ENCODE measurements at regions not wholly inside any gene's neighbourhood (a gene's known extent, or its start where the extent isn't known, plus 50 kb on each side); places are given as distances from the start of the nearest gene placed in this dataset.

DNA sequence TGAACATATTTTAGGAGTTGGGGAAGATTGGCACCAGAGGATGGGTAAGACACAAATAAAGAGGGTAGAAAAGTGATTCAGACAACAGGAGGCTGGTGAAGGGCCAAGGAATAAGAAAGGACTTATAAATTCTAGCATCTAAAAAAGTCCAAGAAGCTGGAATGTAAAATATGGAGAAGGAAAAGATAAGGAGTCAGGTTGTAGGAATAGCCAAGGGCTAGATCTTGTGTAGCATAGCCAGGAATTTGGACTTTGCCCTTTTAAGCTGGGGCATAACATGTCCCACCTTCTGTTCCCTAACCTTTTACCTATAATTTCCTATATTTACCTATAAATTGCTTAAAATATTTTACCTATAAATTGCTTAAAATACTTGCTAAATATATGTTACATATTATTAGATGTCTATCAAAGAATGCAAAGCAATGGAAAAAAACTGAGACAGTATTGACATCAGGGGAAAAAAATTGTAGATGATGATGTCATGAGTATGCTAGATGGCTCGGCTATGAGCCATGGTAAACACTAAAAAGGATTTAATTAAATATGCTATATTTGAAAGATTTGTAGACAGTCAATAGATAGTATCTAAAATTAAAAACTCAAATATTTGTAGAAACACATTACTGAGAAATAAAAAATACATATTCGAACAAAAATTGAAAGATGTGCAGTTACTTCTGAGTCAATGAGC, 99.7 kb upstream of the PLEKHG7 start:
- Histone ChIP-seq H3K36me3 (ENCODE audit: control insufficient read depth in 3 of 3, insufficient read depth in 3 of 3, low read length in 3 of 3) (no peaks in the 10 kb centered on the region), H3K27me3 (ENCODE audit: control insufficient read depth in 3 of 3, insufficient read depth in 3 of 3, low read length in 3 of 3) (no peaks in the 10 kb centered on the region), H3K4me1 (ENCODE audit: control insufficient read depth in 3 of 3, insufficient read depth in 3 of 3, low read length in 3 of 3) (no peaks in the 10 kb centered on the region), H3K9me3 (ENCODE audit: control insufficient read depth in 3 of 3, low read length in 3 of 3) (peaks cover 0 to 4% (median 0%) of the 10 kb centered on the region in 3 donors), H3K27ac (ENCODE audit: low read depth, low read length) (no peak overlapping the region), H3K4me3 (ENCODE audit: low read length in 3 of 3) (no peak overlapping the region), H3K9ac (ENCODE audit: low read depth in 1 of 3, low read length in 3 of 3) (no peak overlapping the region)

DNA sequence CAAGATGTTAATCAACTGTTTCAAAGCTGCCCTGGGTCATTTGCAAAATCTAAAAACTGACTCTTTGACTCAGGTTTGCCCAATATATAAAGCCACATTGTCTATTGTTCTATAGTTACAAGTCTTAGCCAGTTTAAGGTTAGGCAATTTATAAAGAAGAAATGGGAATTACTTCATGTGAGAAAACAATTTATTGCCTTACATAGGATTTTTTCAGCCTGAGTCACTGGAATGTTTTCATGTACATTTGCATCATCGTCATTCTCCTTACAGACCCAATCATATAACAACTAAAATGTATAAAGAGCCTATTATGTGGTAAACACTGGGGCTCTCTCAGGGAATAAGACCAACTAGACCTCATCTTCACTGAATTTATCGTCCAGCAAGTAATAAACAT, 100.3 kb upstream of the PLEKHG7 start:
- H3K9ac ChIP-seq (ENCODE audit: low read depth in 1 of 3, low read length in 3 of 3) = no peak overlapping the region
- no peaks in the 10 kb centered on the region for H3K4me1 ChIP-seq (ENCODE audit: control insufficient read depth in 3 of 3, insufficient read depth in 3 of 3, low read length in 3 of 3)

DNA sequence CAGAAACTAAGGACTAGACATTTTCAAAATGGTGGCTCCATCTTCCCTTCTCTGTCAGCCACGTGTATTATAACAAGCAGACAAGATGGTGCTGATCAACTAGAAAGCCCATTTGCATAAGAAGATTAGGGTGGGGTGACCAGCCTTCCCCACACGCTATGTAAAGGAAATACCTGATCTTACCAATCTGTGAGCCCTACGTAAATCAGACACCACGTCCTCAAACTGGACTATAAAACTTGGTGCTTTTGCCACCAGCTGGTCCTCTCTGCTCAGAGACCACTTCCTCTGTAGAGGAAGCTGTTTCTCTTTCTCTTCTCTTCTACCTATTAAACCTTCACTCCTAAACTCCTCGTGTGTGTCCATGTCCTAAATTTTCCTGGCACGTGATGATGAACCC, 101.1 kb upstream of the PLEKHG7 start:
- H3K4me3 ChIP-seq (ENCODE audit: low read length in 3 of 3) = no peak overlapping the region
- no peaks in the 10 kb centered on the region for H3K27me3 ChIP-seq (ENCODE audit: control insufficient read depth in 3 of 3, insufficient read depth in 3 of 3, low read length in 3 of 3)
- H3K36me3 ChIP-seq (ENCODE audit: control insufficient read depth in 3 of 3, insufficient read depth in 3 of 3, low read length in 3 of 3) = no peaks in the 10 kb centered on the region
- no peak overlapping the region for H3K27ac ChIP-seq (ENCODE audit: low read depth, low read length)
- H3K4me1 ChIP-seq (ENCODE audit: control insufficient read depth in 3 of 3, insufficient read depth in 3 of 3, low read length in 3 of 3) = no peaks in the 10 kb centered on the region
- no peak overlapping the region for H3K9ac ChIP-seq (ENCODE audit: low read depth in 1 of 3, low read length in 3 of 3)
- H3K9me3 ChIP-seq (ENCODE audit: control insufficient read depth in 3 of 3, low read length in 3 of 3) = peaks cover 0 to 4% (median 0%) of the 10 kb centered on the region in 3 donors

More for the DNA sequence above, 100.3 kb upstream of the PLEKHG7 start:
- Histone ChIP-seq H3K4me3 (ENCODE audit: low read length in 3 of 3) (no peak overlapping the region), H3K27me3 (ENCODE audit: control insufficient read depth in 3 of 3, insufficient read depth in 3 of 3, low read length in 3 of 3) (no peaks in the 10 kb centered on the region), H3K9me3 (ENCODE audit: control insufficient read depth in 3 of 3, low read length in 3 of 3) (peaks cover 0 to 4% (median 0%) of the 10 kb centered on the region in 3 donors), H3K27ac (ENCODE audit: low read depth, low read length) (no peak overlapping the region), H3K36me3 (ENCODE audit: control insufficient read depth in 3 of 3, insufficient read depth in 3 of 3, low read length in 3 of 3) (no peaks in the 10 kb centered on the region)

DNA sequence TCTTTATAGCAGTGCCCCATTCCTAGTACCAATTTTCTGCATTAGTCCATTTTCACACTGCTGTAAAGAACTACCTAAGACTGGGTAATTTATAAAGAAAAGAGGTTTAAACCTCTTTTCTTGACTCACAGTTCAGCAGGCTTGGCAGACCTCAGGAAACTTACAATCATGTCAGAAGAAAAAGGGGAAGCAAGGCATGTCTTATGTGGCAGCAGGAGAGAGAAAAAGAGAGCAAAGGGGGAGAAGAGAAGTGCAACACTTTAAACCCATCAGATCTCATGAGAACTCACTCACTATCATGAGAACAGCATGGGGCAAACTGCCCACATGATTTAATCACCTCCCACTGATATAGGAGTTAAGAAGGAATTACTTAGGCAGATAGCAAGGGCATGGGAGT, 101.6 kb upstream of the PLEKHG7 start:
- Histone ChIP-seq H3K4me1 (ENCODE audit: control insufficient read depth in 3 of 3, insufficient read depth in 3 of 3, low read length in 3 of 3) (no peaks in the 10 kb centered on the region), H3K9ac (ENCODE audit: low read depth in 1 of 3, low read length in 3 of 3) (no peak overlapping the region), H3K4me3 (ENCODE audit: low read length in 3 of 3) (no peak overlapping the region), H3K27ac (ENCODE audit: low read depth, low read length) (no peak overlapping the region), H3K9me3 (ENCODE audit: control insufficient read depth in 3 of 3, low read length in 3 of 3) (peaks cover 0 to 4% (median 0%) of the 10 kb centered on the region in 3 donors), H3K36me3 (ENCODE audit: control insufficient read depth in 3 of 3, insufficient read depth in 3 of 3, low read length in 3 of 3) (no peaks in the 10 kb centered on the region), H3K27me3 (ENCODE audit: control insufficient read depth in 3 of 3, insufficient read depth in 3 of 3, low read length in 3 of 3) (no peaks in the 10 kb centered on the region)

DNA sequence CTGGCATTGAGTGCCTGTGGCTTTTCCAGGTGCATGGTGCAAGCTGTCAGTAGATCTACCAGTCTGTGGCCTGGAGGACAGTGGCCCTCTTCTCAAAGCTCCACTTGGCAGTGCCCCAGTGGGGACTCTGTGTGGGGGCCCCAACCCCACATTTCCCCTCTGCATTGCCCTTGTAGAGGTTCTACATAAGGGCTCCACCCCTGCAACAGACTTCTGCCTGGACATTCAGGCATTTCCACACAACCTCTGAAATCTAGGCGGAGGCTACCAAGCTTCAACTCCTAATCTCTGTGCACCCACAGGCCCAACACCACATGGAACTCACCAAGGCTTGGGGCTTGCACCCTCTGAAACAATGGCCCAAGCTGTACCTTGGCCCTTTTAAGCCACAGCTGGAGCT, 102.7 kb upstream of the PLEKHG7 start:
- Histone ChIP-seq H3K36me3 (ENCODE audit: control insufficient read depth in 3 of 3, insufficient read depth in 3 of 3, low read length in 3 of 3) (no peaks in the 10 kb centered on the region), H3K4me1 (ENCODE audit: control insufficient read depth in 3 of 3, insufficient read depth in 3 of 3, low read length in 3 of 3) (no peaks in the 10 kb centered on the region), H3K9ac (ENCODE audit: low read depth in 1 of 3, low read length in 3 of 3) (no peak overlapping the region), H3K27me3 (ENCODE audit: control insufficient read depth in 3 of 3, insufficient read depth in 3 of 3, low read length in 3 of 3) (no peaks in the 10 kb centered on the region), H3K27ac (ENCODE audit: low read depth, low read length) (no peak overlapping the region), H3K9me3 (ENCODE audit: control insufficient read depth in 3 of 3, low read length in 3 of 3) (peaks cover 0 to 3% (median 0%) of the 10 kb centered on the region in 3 donors), H3K4me3 (ENCODE audit: low read length in 3 of 3) (no peak overlapping the region)

DNA sequence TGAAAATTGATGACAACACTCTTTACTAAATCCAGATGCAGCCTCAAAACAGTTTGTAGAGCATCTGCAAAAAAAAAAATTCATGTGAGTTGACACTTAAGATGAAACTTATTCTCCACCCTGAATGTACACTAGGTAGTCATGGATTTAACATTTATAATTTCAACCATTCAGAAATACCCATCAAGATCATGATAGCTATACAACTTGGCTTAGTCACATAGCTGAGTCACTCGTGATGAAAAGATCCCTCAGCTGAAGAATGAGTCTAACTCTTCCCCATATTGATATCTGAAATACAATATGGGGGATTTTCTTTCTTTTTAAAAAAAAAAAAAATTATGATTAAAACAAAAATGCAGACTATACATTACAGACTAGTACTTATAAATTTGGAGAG, 104.8 kb upstream of the PLEKHG7 start:
- Histone ChIP-seq H3K4me1 (ENCODE audit: control insufficient read depth in 3 of 3, insufficient read depth in 3 of 3, low read length in 3 of 3) (no peaks in the 10 kb centered on the region), H3K27ac (ENCODE audit: low read depth, low read length) (no peak overlapping the region), H3K9ac (ENCODE audit: low read depth in 1 of 3, low read length in 3 of 3) (no peak overlapping the region), H3K27me3 (ENCODE audit: control insufficient read depth in 3 of 3, insufficient read depth in 3 of 3, low read length in 3 of 3) (no peaks in the 10 kb centered on the region), H3K9me3 (ENCODE audit: control insufficient read depth in 3 of 3, low read length in 3 of 3) (peaks cover 0 to 3% (median 0%) of the 10 kb centered on the region in 3 donors), H3K36me3 (ENCODE audit: control insufficient read depth in 3 of 3, insufficient read depth in 3 of 3, low read length in 3 of 3) (no peaks in the 10 kb centered on the region), H3K4me3 (ENCODE audit: low read length in 3 of 3) (no peak overlapping the region)

DNA sequence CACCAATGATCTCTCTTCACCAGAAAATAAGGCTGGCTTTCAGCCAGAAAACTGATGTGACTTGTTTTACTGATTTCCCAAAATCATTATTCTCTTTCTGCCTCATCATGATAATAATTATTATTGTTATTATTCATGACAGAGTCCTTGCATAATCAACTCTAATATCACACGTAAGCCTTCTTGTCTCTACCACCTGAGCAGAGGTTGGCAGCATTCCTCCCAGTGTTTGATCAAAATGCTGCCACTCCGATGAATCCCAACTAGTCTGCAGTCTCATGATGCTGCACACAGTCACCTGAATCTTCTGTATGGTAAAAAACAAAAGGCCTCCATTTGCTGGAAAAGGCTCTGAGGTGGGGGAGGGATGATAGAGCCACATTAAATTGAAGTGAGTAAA, 105.7 kb upstream of the PLEKHG7 start:
- H3K27me3 ChIP-seq (ENCODE audit: control insufficient read depth in 3 of 3, insufficient read depth in 3 of 3, low read length in 3 of 3) = no peaks in the 10 kb centered on the region
- H3K9me3 ChIP-seq (ENCODE audit: control insufficient read depth in 3 of 3, low read length in 3 of 3) = peaks cover 0 to 3% (median 0%) of the 10 kb centered on the region in 3 donors
- H3K4me1 ChIP-seq (ENCODE audit: control insufficient read depth in 3 of 3, insufficient read depth in 3 of 3, low read length in 3 of 3) = no peaks in the 10 kb centered on the region
- H3K4me3 ChIP-seq (ENCODE audit: low read length in 3 of 3) = no peak overlapping the region
- no peaks in the 10 kb centered on the region for H3K36me3 ChIP-seq (ENCODE audit: control insufficient read depth in 3 of 3, insufficient read depth in 3 of 3, low read length in 3 of 3)
- H3K27ac ChIP-seq (ENCODE audit: low read depth, low read length) = no peak overlapping the region
- H3K9ac ChIP-seq (ENCODE audit: low read depth in 1 of 3, low read length in 3 of 3) = no peak overlapping the region

DNA sequence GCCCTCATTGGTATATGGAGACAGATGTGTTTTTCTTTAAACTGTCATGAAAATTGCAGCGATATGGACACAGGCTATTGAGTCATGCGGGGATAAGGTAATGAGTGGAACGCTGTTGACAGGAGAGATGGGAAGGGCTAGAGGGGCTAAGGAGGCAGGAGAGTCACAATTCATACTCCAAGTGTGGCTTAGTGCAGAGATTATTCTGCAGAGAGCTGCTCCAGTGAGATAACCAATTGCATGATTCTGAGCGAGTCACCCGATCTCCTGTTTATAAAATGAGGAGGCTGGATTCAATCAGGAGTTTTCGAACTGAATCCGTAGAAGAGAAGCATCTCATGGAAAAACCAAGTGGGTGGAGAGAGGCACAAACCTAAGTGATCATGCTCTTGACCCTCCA, 106.4 kb upstream of the PLEKHG7 start:
- H3K36me3 ChIP-seq (ENCODE audit: control insufficient read depth in 3 of 3, insufficient read depth in 3 of 3, low read length in 3 of 3) = no peaks in the 10 kb centered on the region
- no peak overlapping the region for H3K9ac ChIP-seq (ENCODE audit: low read depth in 1 of 3, low read length in 3 of 3)
- no peaks in the 10 kb centered on the region for H3K4me1 ChIP-seq (ENCODE audit: control insufficient read depth in 3 of 3, insufficient read depth in 3 of 3, low read length in 3 of 3)
- H3K27ac ChIP-seq (ENCODE audit: low read depth, low read length) = no peak overlapping the region
- H3K9me3 ChIP-seq (ENCODE audit: control insufficient read depth in 3 of 3, low read length in 3 of 3) = peaks cover 0 to 3% (median 0%) of the 10 kb centered on the region in 3 donors
- no peaks in the 10 kb centered on the region for H3K27me3 ChIP-seq (ENCODE audit: control insufficient read depth in 3 of 3, insufficient read depth in 3 of 3, low read length in 3 of 3)
- no peak overlapping the region for H3K4me3 ChIP-seq (ENCODE audit: low read length in 3 of 3)

DNA sequence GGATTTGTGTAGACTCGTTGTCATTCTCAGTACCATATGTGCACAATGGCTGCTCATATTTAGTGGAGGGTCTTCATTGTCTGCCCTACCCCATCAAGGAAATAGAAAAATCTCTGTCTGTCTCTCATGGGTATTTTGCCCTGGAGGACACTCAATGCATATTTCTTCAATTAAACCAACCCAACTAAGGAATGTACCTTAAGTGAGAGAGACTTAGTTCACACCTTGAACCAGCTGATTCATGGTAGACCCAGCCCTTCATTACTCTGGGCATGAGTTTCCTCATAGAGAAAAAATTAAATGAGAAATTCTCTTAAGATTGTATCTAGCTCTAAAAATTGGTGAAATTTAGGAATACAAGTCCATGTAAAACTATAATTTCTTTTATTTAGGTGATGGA, 107.1 kb upstream of the PLEKHG7 start:
- H3K27me3 ChIP-seq (ENCODE audit: control insufficient read depth in 3 of 3, insufficient read depth in 3 of 3, low read length in 3 of 3) = no peaks in the 10 kb centered on the region
- no peaks in the 10 kb centered on the region for H3K36me3 ChIP-seq (ENCODE audit: control insufficient read depth in 3 of 3, insufficient read depth in 3 of 3, low read length in 3 of 3)
- no peak overlapping the region for H3K9ac ChIP-seq (ENCODE audit: low read depth in 1 of 3, low read length in 3 of 3)
- H3K9me3 ChIP-seq (ENCODE audit: control insufficient read depth in 3 of 3, low read length in 3 of 3) = peaks cover 0 to 3% (median 0%) of the 10 kb centered on the region in 3 donors
- no peaks in the 10 kb centered on the region for H3K4me1 ChIP-seq (ENCODE audit: control insufficient read depth in 3 of 3, insufficient read depth in 3 of 3, low read length in 3 of 3)
- H3K27ac ChIP-seq (ENCODE audit: low read depth, low read length) = no peak overlapping the region
- H3K4me3 ChIP-seq (ENCODE audit: low read length in 3 of 3) = no peak overlapping the region

DNA sequence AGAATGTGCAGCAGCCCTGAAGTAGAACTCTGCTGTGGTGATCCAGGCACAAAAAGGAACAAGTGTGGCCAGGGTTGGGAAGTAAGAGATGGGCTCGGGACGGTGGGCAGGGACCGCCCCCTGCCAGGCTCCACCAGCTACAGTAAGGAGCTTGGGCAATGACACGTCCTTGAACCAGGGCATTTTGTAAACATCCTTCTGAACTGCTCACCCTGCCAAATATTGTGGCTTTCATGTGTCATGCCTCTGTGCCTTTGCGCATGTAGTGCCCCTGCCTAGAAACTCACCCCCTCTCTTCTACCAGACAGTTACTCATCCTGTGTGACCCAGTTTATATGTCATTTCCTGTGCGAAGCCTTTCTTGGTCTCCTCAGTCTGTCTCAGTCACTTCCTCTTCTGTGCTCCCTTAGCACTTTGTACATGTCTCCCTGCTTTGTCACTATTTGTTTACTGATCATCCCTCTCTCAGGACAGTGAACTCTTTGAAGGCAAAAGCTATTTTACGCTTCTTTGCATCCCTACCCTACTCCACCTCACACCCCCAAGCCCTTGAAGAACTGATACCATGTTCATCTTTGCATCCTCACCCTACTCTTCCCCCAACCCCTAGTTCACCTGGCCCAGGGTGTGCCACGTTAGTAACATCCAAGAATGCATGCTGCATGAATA, 108.9 kb upstream of the PLEKHG7 start:
- Histone ChIP-seq H3K36me3 (ENCODE audit: control insufficient read depth in 3 of 3, insufficient read depth in 3 of 3, low read length in 3 of 3) (no peaks in the 10 kb centered on the region), H3K4me1 (ENCODE audit: control insufficient read depth in 3 of 3, insufficient read depth in 3 of 3, low read length in 3 of 3) (no peaks in the 10 kb centered on the region), H3K9ac (ENCODE audit: low read depth in 1 of 3, low read length in 3 of 3) (no peak overlapping the region), H3K9me3 (ENCODE audit: control insufficient read depth in 3 of 3, low read length in 3 of 3) (no peaks in the 10 kb centered on the region), H3K4me3 (ENCODE audit: low read length in 3 of 3) (no peak overlapping the region), H3K27ac (ENCODE audit: low read depth, low read length) (no peak overlapping the region), H3K27me3 (ENCODE audit: control insufficient read depth in 3 of 3, insufficient read depth in 3 of 3, low read length in 3 of 3) (no peaks in the 10 kb centered on the region)
